ENCODE measurements at regions not wholly inside any gene's neighbourhood (a gene's known extent, or its start where the extent isn't known, plus 50 kb on each side); places are given as distances from the start of the nearest gene placed in this dataset.
"Not testable (repeated sequence)": the region's sequence is repeated elsewhere in the genome, so short reads cannot be mapped to it uniquely, and the experiment has no call there.

DNA sequence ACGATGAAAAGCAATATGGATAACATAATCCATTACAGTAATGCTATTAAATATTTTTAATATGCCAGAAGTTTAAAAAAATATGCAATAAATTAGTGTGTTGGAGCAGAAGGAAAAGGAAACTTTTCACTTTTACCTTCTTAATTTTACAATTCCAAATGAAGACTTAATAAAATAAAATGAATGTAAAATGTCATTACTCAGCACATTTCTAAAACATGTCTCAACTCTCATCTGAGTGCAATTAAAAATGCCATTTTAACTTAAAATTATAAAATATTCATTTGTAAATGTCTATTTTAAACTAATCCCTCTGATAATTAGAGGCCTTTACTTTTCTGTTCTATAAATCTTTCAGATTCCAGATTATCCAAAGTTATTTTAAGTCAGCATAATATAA is 733.4 kb downstream of the DNAH5 start (continued):
- TF ChIP-seq, protein P1, sequence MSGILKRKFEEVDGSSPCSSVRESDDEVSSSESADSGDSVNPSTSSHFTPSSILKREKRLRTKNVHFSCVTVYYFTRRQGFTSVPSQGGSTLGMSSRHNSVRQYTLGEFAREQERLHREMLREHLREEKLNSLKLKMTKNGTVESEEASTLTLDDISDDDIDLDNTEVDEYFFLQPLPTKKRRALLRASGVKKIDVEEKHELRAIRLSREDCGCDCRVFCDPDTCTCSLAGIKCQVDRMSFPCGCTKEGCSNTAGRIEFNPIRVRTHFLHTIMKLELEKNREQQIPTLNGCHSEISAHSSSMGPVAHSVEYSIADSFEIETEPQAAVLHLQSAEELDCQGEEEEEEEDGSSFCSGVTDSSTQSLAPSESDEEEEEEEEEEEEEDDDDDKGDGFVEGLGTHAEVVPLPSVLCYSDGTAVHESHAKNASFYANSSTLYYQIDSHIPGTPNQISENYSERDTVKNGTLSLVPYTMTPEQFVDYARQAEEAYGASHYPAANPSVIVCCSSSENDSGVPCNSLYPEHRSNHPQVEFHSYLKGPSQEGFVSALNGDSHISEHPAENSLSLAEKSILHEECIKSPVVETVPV (CRISPR knock-in tag; IDR thresholded peaks at IDR 0.05), result no peak
- no peak for TF ChIP-seq ESRRG (CRISPR knock-in tag; IDR thresholded peaks at IDR 0.05)

DNA sequence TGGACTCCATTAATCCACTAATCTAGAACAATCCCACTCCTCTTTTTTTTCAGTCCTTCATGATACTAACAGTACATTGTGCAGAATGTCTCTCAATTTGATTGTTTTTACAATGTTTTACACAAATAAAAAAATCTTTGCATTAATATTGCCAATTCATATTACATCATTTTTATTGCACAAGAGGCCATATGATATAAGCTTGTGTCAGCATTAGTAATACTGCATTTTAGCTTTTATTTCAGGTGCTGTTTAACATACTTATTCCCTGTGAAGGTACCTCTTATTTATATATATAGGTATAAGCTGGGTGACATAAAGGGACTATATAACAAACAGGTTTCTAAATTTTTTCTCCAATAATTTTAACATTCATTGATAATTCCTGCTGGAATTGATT is 737.4 kb downstream of the DNAH5 start:
- TF ChIP-seq, protein P1 (CRISPR knock-in tag; IDR thresholded peaks at IDR 0.05), result no peak
- TF ChIP-seq TCF4 (CRISPR knock-in tag; IDR thresholded peaks at IDR 0.05; ENCODE audit: borderline replicate concordance), result no peak
- TF ChIP-seq PPARA (CRISPR knock-in tag; IDR thresholded peaks at IDR 0.05; ENCODE audit: borderline replicate concordance), result no peak
- no peak for TF ChIP-seq ZC3H10 (CRISPR knock-in tag; IDR thresholded peaks at IDR 0.05)
- no peak for TF ChIP-seq TOX (CRISPR knock-in tag; IDR thresholded peaks at IDR 0.05; ENCODE audit: borderline replicate concordance)
- TF ChIP-seq, protein P2, sequence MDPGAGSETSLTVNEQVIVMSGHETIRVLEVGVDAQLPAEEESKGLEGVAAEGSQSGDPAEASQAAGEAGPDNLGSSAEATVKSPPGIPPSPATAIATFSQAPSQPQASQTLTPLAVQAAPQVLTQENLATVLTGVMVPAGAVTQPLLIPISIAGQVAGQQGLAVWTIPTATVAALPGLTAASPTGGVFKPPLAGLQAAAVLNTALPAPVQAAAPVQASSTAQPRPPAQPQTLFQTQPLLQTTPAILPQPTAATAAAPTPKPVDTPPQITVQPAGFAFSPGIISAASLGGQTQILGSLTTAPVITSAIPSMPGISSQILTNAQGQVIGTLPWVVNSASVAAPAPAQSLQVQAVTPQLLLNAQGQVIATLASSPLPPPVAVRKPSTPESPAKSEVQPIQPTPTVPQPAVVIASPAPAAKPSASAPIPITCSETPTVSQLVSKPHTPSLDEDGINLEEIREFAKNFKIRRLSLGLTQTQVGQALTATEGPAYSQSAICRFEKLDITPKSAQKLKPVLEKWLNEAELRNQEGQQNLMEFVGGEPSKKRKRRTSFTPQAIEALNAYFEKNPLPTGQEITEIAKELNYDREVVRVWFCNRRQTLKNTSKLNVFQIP (CRISPR knock-in tag; IDR thresholded peaks at IDR 0.05; ENCODE audit: borderline replicate concordance, low read depth), result no peak
- no peak for ATAC-seq

DNA sequence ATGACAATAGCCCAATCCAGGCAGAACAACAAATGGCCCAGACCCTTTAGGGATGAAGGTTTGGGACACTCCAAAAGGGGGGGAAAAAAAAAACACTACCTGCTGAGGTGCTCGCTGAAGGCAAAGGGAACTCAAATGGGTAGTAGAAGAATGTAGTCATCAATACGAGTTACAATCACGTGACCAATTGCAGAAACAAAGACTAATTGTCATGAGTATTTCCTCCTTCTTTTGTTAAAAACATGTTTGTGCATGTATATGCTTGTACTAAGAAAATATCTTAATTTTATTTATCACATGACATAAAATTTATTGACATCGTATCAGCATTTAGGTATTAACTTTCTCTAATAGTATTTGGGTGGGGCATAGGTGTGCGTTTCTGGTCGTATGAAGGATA is 743.5 kb downstream of the DNAH5 start:
- TF ChIP-seq, protein P1 (CRISPR knock-in tag; IDR thresholded peaks at IDR 0.05), result no peak
- TF ChIP-seq, protein P2 (CRISPR knock-in tag; IDR thresholded peaks at IDR 0.05; ENCODE audit: borderline replicate concordance, low read depth), result no peak
- TF ChIP-seq ZNF565 (CRISPR knock-in tag; conservative IDR thresholded peaks at IDR 0.05; ENCODE audit: low read depth), result no peak
- TF ChIP-seq OSR1 (CRISPR knock-in tag; IDR thresholded peaks at IDR 0.05), result no peak
- TF ChIP-seq, protein P3, sequence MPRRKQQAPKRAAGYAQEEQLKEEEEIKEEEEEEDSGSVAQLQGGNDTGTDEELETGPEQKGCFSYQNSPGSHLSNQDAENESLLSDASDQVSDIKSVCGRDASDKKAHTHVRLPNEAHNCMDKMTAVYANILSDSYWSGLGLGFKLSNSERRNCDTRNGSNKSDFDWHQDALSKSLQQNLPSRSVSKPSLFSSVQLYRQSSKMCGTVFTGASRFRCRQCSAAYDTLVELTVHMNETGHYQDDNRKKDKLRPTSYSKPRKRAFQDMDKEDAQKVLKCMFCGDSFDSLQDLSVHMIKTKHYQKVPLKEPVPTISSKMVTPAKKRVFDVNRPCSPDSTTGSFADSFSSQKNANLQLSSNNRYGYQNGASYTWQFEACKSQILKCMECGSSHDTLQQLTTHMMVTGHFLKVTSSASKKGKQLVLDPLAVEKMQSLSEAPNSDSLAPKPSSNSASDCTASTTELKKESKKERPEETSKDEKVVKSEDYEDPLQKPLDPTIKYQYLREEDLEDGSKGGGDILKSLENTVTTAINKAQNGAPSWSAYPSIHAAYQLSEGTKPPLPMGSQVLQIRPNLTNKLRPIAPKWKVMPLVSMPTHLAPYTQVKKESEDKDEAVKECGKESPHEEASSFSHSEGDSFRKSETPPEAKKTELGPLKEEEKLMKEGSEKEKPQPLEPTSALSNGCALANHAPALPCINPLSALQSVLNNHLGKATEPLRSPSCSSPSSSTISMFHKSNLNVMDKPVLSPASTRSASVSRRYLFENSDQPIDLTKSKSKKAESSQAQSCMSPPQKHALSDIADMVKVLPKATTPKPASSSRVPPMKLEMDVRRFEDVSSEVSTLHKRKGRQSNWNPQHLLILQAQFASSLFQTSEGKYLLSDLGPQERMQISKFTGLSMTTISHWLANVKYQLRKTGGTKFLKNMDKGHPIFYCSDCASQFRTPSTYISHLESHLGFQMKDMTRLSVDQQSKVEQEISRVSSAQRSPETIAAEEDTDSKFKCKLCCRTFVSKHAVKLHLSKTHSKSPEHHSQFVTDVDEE (CRISPR knock-in tag; IDR thresholded peaks at IDR 0.05), result no peak
- no peak for TF ChIP-seq SNAI2 (CRISPR knock-in tag; IDR thresholded peaks at IDR 0.05)
- no peak for TF ChIP-seq ZNF70 (CRISPR knock-in tag; IDR thresholded peaks at IDR 0.05)
- TF ChIP-seq GLIS3 (CRISPR knock-in tag; IDR thresholded peaks at IDR 0.05), result no peak
- TF ChIP-seq ZFP30 (CRISPR knock-in tag; IDR thresholded peaks at IDR 0.05), result no peak
- TF ChIP-seq ARNTL (CRISPR knock-in tag; IDR thresholded peaks at IDR 0.05; ENCODE audit: borderline replicate concordance, low read depth), result no peak
- no peak for TF ChIP-seq TOX (CRISPR knock-in tag; IDR thresholded peaks at IDR 0.05; ENCODE audit: borderline replicate concordance)
- no peak for TF ChIP-seq ZC3H10 (CRISPR knock-in tag; IDR thresholded peaks at IDR 0.05)
- no peak for ATAC-seq

DNA sequence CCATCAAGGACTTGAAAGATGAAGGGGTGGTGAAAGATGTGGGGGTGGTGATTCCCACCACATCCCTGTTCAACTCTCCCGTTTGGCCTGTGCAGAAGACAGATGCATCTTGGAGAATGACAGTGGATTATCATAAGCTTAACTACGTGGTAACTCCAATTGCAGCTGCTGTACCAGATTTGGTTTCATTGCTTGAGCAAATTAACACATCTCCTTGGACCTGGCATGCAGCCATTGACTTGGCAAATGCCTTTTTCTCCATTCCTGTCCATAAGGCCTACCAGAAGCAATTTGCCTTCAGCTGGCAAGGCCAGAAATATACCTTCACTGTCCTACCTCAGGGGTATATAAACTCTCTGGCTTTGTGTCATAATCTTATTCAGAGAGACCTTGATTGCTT is 746.3 kb downstream of the DNAH5 start:
- not testable (repeated sequence) for ATAC-seq

Measured in SK-N-SH treated with all-trans-retinoic acid at 6 μM for 48 hours (cell line).